HFFc6 (cell line): ENCODE measurements at regions not wholly inside any gene's neighbourhood (a gene's known extent, or its start where the extent isn't known, plus 50 kb on each side); places are given as distances from the start of the nearest gene placed in this dataset.
"Not testable (repeated sequence)": the region's sequence is repeated elsewhere in the genome, so short reads cannot be mapped to it uniquely, and the experiment has no call there.

Experiments used
- DNase-seq: peaks from one replicate; pipeline ENCODE4 v3.0.0-alpha.2; 2018
- H3K27ac Mint-ChIP-seq: 2 replicates; pipeline ENCODE4 v1.8.0; 2020; ENCODE audit warnings: mild to moderate bottlenecking, mixed read lengths
- H3K27me3 Mint-ChIP-seq: 2 replicates; pipeline ENCODE4 v1.8.0; 2021; ENCODE audit warnings: mild to moderate bottlenecking, moderate library complexity, mixed read lengths; ENCODE audit not compliant: insufficient read depth
- H3K36me3 Mint-ChIP-seq: 2 replicates; pipeline ENCODE4 v1.8.0; 2021; ENCODE audit warnings: low read depth, mixed read lengths
- H3K4me1 Mint-ChIP-seq: 2 replicates; pipeline ENCODE4 v1.8.0; 2020; ENCODE audit warnings: low read depth, mixed read lengths
- H3K4me3 Mint-ChIP-seq: 2 replicates; pipeline ENCODE4 v1.8.0; 2020; ENCODE audit warnings: mild to moderate bottlenecking, moderate library complexity, mixed read lengths
- H3K9me3 Mint-ChIP-seq: 2 replicates; pipeline ENCODE4 v1.8.0; 2020; ENCODE audit warnings: mild to moderate bottlenecking, mixed read lengths
- TF ChIP-seq, protein P1 (sequence below): fragments of 200-600 bp; sonication (generic); IDR thresholded peaks from 2 replicates; pipeline ENCODE4 v1.5.0; 2021; ENCODE audit warnings: antibody characterized with exemption, mild to moderate bottlenecking

DNA sequence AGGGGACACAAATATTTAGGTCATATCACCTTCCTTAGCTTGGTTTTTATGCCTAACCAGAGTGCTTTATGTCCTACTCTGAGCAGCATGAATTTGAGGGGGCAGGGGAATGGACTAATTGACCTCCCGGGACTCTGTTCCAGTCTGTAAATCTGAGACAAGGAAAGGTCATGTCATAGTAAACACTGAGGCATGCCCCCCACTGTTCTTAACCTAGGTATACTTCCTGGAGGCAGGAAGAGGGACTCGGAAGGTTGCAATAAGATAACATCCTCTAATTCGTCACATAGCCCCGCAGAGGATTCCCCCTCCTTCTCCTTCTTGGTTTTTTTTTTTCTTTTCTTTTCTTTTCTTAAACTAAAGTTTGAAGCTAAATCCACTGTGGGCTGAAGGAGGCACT is 540.3 kb upstream of the CADM1 start:
- Mint-ChIP-seq H3K9me3 (peaks cover 71% of the 10 kb centered on the region), H3K27me3 (no peaks in the 10 kb centered on the region), H3K36me3 (no peaks in the 10 kb centered on the region; the same call in 1 of the 2 replicates), H3K27ac (no peak overlapping the region), H3K4me3 (no peak overlapping the region), H3K4me1 (no peaks in the 10 kb centered on the region)
- DNase-seq = no peak
- TF ChIP-seq, protein P1, sequence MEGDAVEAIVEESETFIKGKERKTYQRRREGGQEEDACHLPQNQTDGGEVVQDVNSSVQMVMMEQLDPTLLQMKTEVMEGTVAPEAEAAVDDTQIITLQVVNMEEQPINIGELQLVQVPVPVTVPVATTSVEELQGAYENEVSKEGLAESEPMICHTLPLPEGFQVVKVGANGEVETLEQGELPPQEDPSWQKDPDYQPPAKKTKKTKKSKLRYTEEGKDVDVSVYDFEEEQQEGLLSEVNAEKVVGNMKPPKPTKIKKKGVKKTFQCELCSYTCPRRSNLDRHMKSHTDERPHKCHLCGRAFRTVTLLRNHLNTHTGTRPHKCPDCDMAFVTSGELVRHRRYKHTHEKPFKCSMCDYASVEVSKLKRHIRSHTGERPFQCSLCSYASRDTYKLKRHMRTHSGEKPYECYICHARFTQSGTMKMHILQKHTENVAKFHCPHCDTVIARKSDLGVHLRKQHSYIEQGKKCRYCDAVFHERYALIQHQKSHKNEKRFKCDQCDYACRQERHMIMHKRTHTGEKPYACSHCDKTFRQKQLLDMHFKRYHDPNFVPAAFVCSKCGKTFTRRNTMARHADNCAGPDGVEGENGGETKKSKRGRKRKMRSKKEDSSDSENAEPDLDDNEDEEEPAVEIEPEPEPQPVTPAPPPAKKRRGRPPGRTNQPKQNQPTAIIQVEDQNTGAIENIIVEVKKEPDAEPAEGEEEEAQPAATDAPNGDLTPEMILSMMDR = no peak

DNA sequence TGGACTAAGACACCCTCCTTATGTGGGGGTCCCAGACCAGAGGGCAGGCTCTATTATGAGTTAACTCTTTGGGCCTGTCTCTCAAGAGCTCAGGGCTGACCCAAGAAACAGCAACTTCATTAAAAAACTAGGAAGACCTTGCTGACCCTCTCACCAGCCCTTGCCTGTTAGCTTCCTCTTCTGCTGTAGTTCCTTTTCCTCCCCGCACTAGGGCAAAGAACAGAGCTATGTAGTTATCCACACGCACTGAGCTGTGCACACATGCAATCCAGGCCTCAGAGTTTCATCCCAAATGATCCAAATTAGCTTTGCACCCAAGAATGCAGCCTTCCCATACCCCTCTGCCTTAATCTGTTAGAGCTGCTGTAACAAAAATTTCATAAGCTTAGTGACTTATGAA is 539.6 kb upstream of the CADM1 start:
- Mint-ChIP-seq H3K4me3 (no peak overlapping the region), H3K9me3 (peaks cover 66% of the 10 kb centered on the region), H3K27me3 (no peaks in the 10 kb centered on the region), H3K36me3 (no peaks in the 10 kb centered on the region; the same call in 1 of the 2 replicates), H3K4me1 (no peaks in the 10 kb centered on the region), H3K27ac (no peak overlapping the region)
- TF ChIP-seq, protein P1 = no peak
- no peak for DNase-seq

DNA sequence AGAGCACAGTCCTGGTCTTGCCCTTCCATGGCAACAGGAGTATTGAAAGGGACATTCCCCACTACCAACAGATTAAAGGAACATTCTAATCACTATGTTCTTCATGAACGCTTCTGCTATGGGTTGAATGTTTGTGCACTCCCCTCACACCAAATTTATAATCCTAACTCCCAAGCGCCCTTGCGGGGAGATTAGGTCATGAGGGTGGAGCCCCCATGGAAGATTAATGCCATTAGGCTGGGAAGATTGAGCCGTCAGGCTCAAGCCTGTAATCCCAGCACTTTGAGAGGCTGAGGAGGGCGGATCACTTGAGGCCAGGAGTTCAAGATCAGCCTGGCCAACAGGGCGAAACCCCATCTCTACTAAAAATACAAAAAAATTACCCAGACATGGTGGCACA is 538.8 kb upstream of the CADM1 start:
- not testable (repeated sequence) for H3K4me3 Mint-ChIP-seq, H3K27ac Mint-ChIP-seq, H3K4me1 Mint-ChIP-seq, DNase-seq, H3K36me3 Mint-ChIP-seq, H3K27me3 Mint-ChIP-seq
- H3K9me3 Mint-ChIP-seq = peaks cover 58% of the 10 kb centered on the region

DNA sequence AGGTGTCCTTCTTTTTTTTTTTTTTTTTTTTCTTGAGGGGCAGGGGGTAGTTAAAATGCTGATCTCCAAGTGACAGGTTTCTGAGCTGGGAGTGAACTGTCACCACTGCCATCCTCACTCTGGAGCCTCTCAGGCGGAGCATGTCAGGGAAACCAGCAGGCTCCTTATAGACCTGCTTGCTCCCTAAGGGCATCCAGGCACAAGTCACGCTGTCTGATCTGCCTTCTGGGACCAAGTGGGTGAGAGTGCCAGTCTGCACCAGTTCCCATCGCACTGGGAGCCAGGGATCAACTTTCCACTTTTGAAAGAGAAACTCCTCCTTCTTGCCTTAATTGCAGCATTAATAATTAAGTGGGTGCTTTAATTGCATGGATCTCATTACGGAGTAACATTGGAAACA is 537.9 kb upstream of the CADM1 start:
- no peak for DNase-seq
- no peaks in the 10 kb centered on the region for H3K4me1 Mint-ChIP-seq
- H3K9me3 Mint-ChIP-seq = peaks cover 59% of the 10 kb centered on the region
- no peak overlapping the region for H3K4me3 Mint-ChIP-seq
- no peaks in the 10 kb centered on the region for H3K27me3 Mint-ChIP-seq
- no peak overlapping the region for H3K27ac Mint-ChIP-seq
- no peaks in the 10 kb centered on the region; the same call in 1 of the 2 replicates for H3K36me3 Mint-ChIP-seq
- TF ChIP-seq, protein P1 = no peak

DNA sequence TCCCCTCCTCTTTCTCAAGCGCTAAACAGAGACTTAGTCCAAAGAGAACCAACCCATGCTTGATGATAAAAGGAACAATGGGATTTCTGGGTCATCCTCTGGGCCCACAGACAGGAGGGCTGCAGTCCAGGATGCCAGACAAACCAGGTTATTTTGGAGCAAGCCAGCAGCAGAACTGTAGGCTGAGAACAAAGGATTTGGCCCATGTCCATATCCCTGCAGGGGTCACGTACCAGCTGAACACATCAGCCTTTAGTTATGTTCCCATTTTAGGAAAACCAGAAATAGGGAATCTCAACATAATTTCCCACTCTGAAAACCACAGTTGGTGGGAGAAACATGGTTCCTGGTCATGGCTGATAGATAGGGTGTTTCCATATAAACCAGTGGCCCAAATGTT is 533.6 kb upstream of the CADM1 start:
- TF ChIP-seq, protein P1 = no peak
- Mint-ChIP-seq H3K36me3 (no peaks in the 10 kb centered on the region), H3K4me3 (no peak overlapping the region), H3K9me3 (peaks cover 59% of the 10 kb centered on the region), H3K27ac (no peak overlapping the region), H3K4me1 (no peaks in the 10 kb centered on the region), H3K27me3 (no peaks in the 10 kb centered on the region)
- DNase-seq = no peak

DNA sequence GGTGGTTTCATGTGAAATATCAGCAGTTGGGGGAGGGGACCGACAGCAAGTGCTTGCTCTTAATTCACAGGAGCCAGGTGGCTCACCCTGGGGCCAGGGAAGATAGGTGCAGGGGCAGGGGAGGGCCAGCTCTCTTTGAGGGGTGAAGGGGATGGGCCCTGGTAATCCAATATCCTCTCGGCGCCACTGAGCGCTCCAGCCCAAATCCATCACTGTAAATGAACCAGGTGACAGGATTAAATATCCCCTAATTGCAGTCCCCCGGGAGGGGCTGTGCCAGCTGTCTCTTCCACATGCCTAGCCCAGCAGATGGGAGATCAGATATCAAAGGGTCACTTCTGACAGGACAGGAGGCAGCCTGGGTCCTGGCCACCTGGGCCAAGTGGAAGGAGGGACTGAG is 531.8 kb upstream of the CADM1 start:
- Mint-ChIP-seq H3K4me1 (no peaks in the 10 kb centered on the region), H3K4me3 (no peak overlapping the region), H3K36me3 (no peaks in the 10 kb centered on the region; the same call in 1 of the 2 replicates), H3K27me3 (no peaks in the 10 kb centered on the region), H3K27ac (no peak overlapping the region), H3K9me3 (peaks cover 57% of the 10 kb centered on the region)
- TF ChIP-seq, protein P1 = no peak
- no peak for DNase-seq
